ENCODE measurements at regions not wholly inside any gene's neighbourhood (a gene's known extent, or its start where the extent isn't known, plus 50 kb on each side); places are given as distances from the start of the nearest gene placed in this dataset.

DNA sequence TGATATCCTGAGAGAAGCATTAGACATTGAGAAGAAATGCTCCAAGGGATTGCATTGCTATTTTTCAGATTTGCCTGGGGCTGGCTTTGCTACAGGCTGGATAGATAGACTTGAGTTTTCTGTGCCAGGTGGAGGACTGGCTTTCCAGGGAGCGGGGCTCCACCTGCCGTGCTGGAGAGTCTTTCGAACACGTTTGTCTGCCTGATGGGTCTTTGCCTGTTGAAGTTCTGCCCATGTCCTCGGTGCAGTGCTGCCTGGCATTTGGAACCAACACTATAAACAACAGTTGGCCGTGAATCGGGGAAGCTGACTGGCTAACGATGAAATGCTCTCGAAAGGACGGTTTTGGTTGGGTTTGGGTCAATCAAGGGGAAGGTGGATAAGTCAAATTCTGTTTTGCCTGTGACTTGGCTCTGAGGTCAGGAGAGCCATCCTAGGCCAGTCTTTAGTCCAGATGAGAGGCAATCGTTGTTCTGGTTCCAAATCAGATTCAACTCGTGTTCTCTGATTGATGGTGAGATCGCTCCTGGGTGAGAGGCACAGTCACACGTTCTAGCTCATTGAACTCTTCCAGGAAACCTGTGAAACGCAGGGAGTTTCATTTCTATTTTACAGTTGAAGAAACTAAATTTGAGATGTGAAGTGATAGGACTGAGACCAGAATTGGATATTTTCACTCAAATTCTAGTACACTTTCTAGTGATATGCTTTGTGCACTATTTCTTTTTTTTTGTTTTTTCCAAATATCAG lies 599.0 kb downstream of the TYW1 start:
- H3K9me2 ChIP-seq (replicated peaks; ENCODE audit: control insufficient read depth, low read length), result no peaks in the 10 kb centered on the region; the same call in 1 of the 2 replicates
- H4K20me1 ChIP-seq (ENCODE audit: control insufficient read depth, insufficient read depth, low read depth, low read length), result no peaks in the 10 kb centered on the region
- H3K79me2 ChIP-seq (ENCODE audit: control insufficient read depth, low read length), result no peaks in the 10 kb centered on the region
- no peak for TF ChIP-seq CTCF (IDR thresholded peaks at IDR 0.05; ENCODE audit: low read depth, low read length, poor library complexity, severe bottlenecking)
- H3F3A ChIP-seq (ENCODE audit: control insufficient read depth, insufficient read depth), result no peaks in the 10 kb centered on the region
- no peak overlapping the region for H3K4me3 ChIP-seq (ENCODE audit: low read length)
- H3K27me3 ChIP-seq (ENCODE audit: control insufficient read depth, low read length), result no peaks in the 10 kb centered on the region
- no peaks in the 10 kb centered on the region for H3K36me3 ChIP-seq (ENCODE audit: control insufficient read depth, low read length)
- peaks cover 4% of the 10 kb centered on the region; the same call in 1 of the 2 replicates for H3K9me3 ChIP-seq (ENCODE audit: control insufficient read depth, insufficient read depth, low read length)
- no peaks in the 10 kb centered on the region for H3K4me1 ChIP-seq (ENCODE audit: control insufficient read depth, low read length)
- no peak overlapping the region for H3K27ac ChIP-seq (ENCODE audit: low read depth, low read length)
- no peak overlapping the region for H3K4me2 ChIP-seq (ENCODE audit: low read length)

DNA sequence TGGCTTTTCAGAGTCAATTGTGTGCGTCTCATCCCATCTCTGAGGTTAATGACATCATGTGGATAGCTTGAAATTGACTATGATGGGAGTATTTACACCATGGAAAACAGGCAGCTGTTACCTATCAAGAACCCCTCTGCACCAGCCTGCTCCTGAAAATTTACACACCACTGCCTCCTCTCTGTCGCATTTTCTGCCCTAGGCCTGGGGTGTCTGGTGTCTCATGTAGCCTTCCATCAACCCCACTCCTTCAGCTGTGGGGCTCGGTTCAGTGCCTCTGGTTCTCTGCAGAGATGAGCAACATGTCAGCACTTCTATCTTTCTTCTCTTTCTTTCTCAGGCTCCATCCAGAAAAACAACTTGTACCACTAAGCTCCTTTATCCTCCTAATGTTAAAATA lies 600.5 kb downstream of the TYW1 start:
- Histone ChIP-seq H3K27me3 (ENCODE audit: control insufficient read depth, low read length) (no peaks in the 10 kb centered on the region), H3K9me3 (ENCODE audit: control insufficient read depth, insufficient read depth, low read length) (peaks cover 4% of the 10 kb centered on the region; the same call in 1 of the 2 replicates), H3K9me2 (replicated peaks; ENCODE audit: control insufficient read depth, low read length) (no peaks in the 10 kb centered on the region; the same call in 1 of the 2 replicates), H3K36me3 (ENCODE audit: control insufficient read depth, low read length) (no peaks in the 10 kb centered on the region), H3F3A (ENCODE audit: control insufficient read depth, insufficient read depth) (no peaks in the 10 kb centered on the region), H3K4me3 (ENCODE audit: low read length) (no peak overlapping the region), H3K27ac (ENCODE audit: low read depth, low read length) (no peak overlapping the region), H3K4me1 (ENCODE audit: control insufficient read depth, low read length) (no peaks in the 10 kb centered on the region), H3K4me2 (ENCODE audit: low read length) (no peak overlapping the region), H4K20me1 (ENCODE audit: control insufficient read depth, insufficient read depth, low read depth, low read length) (no peaks in the 10 kb centered on the region), H3K79me2 (ENCODE audit: control insufficient read depth, low read length) (no peaks in the 10 kb centered on the region)
- TF ChIP-seq EZH2phosphoT487 (IDR thresholded peaks at IDR 0.05; ENCODE audit: borderline replicate concordance, low read length) (no peak), CTCF (IDR thresholded peaks at IDR 0.05; ENCODE audit: low read depth, low read length, poor library complexity, severe bottlenecking) (no peak)

GRCh38 chr7:67598469-67598868 lies 601.8 kb downstream of the TYW1 start:
- no peaks in the 10 kb centered on the region for H3K4me1 ChIP-seq (ENCODE audit: control insufficient read depth, low read length)
- no peaks in the 10 kb centered on the region for H4K20me1 ChIP-seq (ENCODE audit: control insufficient read depth, insufficient read depth, low read depth, low read length)
- no peaks in the 10 kb centered on the region for H3F3A ChIP-seq (ENCODE audit: control insufficient read depth, insufficient read depth)
- H3K27me3 ChIP-seq (ENCODE audit: control insufficient read depth, low read length), result no peaks in the 10 kb centered on the region
- H3K36me3 ChIP-seq (ENCODE audit: control insufficient read depth, low read length), result no peaks in the 10 kb centered on the region
- no peak overlapping the region for H3K4me3 ChIP-seq (ENCODE audit: low read length)
- TF ChIP-seq EZH2phosphoT487 (IDR thresholded peaks at IDR 0.05; ENCODE audit: borderline replicate concordance, low read length), result no peak
- no peak for TF ChIP-seq CTCF (IDR thresholded peaks at IDR 0.05; ENCODE audit: low read depth, low read length, poor library complexity, severe bottlenecking)
- no peak overlapping the region for H3K27ac ChIP-seq (ENCODE audit: low read depth, low read length)
- H3K79me2 ChIP-seq (ENCODE audit: control insufficient read depth, low read length), result no peaks in the 10 kb centered on the region
- no peaks in the 10 kb centered on the region; the same call in 1 of the 2 replicates for H3K9me2 ChIP-seq (replicated peaks; ENCODE audit: control insufficient read depth, low read length)
- H3K4me2 ChIP-seq (ENCODE audit: low read length), result no peak overlapping the region
- peaks cover 4% of the 10 kb centered on the region; the same call in 1 of the 2 replicates for H3K9me3 ChIP-seq (ENCODE audit: control insufficient read depth, insufficient read depth, low read length)

Measured in DOHH2 (cell line).